ENCODE measurements at regions not wholly inside any gene's neighbourhood (a gene's known extent, or its start where the extent isn't known, plus 50 kb on each side); places are given as distances from the start of the nearest gene placed in this dataset.

DNA sequence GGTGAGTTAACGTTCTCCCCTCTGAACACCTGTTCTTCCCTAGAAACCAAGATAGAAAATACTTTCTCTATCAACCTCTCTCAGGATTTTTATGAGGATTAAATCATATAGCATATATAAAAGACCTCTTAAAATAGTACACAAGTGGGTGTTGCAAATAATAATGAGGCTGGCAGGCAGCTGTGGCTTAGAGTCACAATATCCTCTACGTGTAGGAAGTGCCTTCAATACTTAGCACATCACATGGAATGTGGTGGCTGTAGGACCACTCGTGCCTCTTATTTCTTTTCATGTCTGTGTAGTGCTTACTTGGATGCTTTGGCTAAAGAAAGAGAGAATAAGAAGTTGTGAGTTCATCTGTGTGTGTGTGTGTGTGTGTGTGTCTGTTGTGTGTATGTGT, 96.3 kb downstream of the PRLHR start:
- TF ChIP-seq, protein P1, sequence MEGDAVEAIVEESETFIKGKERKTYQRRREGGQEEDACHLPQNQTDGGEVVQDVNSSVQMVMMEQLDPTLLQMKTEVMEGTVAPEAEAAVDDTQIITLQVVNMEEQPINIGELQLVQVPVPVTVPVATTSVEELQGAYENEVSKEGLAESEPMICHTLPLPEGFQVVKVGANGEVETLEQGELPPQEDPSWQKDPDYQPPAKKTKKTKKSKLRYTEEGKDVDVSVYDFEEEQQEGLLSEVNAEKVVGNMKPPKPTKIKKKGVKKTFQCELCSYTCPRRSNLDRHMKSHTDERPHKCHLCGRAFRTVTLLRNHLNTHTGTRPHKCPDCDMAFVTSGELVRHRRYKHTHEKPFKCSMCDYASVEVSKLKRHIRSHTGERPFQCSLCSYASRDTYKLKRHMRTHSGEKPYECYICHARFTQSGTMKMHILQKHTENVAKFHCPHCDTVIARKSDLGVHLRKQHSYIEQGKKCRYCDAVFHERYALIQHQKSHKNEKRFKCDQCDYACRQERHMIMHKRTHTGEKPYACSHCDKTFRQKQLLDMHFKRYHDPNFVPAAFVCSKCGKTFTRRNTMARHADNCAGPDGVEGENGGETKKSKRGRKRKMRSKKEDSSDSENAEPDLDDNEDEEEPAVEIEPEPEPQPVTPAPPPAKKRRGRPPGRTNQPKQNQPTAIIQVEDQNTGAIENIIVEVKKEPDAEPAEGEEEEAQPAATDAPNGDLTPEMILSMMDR (IDR thresholded peaks at IDR 0.05), result no peak
- TF ChIP-seq POLR2A (IDR thresholded peaks at IDR 0.05), result no peak
